ENCODE measurements at regions not wholly inside any gene's neighbourhood (a gene's known extent, or its start where the extent isn't known, plus 50 kb on each side); places are given as distances from the start of the nearest gene placed in this dataset.
"Not testable (repeated sequence)": the region's sequence is repeated elsewhere in the genome, so short reads cannot be mapped to it uniquely, and the experiment has no call there.

- in situ Hi-C loops (cut with MboI; ENCODE audit: low sequenced_read_pairs): no loop called here
Observed at GRCh38 chr11:43053638-43054412, 258.0 kb upstream of the API5 start.

GRCh38 chr11:43067681-43068080 lies 244.1 kb upstream of the API5 start:
- in situ Hi-C loops (cut with MboI; ENCODE audit: low sequenced_read_pairs): no loop called here

DNA sequence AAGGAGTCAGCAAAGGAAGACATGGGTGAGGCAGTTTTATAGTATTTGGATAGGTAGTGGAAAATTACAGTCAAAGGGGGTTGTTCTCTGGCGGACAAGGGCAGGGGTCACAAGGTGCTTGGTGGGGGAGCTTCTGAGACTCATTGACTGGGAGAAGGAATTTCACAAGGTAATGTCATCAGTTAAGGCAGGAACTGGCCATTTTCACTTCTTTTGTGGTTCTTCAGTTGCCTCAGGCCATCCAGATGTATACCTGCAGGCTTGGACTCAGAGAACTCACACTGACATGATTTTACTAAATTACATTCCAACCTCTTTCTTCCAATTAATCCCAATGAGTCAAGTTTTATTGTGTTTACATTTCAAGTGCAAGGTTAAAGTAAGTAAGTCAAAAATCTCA lies 240.5 kb upstream of the API5 start:
- in situ Hi-C loops (cut with MboI; ENCODE audit: low sequenced_read_pairs): no loop called here

- in situ Hi-C loops (cut with MboI; ENCODE audit: low sequenced_read_pairs): no loop called here
Observed at GRCh38 chr11:43072096-43072495, 239.7 kb upstream of the API5 start.

DNA sequence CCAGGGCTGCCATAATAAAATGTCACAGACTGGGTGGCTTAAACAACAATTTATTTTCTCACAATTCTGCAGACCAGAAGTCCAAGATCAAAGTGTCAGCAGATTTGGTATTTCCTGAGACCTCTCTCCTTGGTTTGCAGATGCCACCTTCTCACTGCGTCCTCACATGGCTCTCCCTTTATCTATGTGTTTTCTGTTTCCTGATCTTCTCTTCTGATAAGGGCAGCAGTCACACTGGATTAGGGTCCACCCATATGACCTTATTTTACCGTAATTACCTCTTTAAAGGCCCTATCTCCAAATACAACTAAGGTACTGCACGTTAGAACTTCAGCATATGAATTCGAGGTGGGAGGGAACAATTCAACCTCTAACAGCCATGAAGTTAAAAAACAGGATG lies 238.9 kb upstream of the API5 start:
- in situ Hi-C loops (cut with MboI; ENCODE audit: low sequenced_read_pairs): no loop called here

DNA sequence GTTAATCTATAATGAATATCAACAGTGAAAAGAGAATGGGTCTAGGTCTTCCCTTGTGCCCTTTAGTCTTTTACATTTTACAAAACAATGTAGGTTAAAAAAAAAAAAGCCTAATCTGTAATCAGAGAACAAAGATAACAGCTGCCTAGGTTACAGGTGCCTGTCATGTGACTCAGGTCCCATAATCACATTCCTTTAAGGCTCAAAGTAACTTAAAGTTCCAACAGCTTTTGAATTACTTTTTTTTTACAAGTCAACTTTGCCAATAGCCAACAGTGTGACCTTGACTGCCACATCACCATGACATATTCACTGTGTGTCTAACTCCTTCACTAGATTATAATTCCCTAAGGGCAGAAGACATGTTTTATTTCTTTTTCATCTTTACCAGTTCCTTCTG lies 237.0 kb upstream of the API5 start:
- in situ Hi-C loops (cut with MboI; ENCODE audit: low sequenced_read_pairs): no loop called here

DNA sequence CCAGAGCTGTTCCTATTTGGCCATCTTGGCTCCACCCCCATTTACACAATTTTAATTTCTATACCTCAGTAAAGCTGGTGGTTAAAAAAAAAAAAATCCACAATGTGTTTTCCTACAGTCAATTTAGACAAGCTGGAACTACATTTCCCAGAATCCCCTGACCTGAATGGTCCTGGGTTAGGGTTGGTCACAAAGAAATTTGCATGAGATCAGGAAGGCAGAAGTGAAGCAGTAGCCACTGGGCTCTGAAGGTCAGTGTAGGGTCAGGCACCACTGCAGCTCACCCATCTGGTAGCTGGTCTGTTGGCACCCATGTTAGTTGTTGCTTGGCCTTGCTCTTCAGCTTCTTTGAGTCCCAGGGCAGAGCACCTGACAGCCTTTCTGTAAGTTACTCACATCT lies 210.7 kb upstream of the API5 start:
- in situ Hi-C loops (cut with MboI; ENCODE audit: low sequenced_read_pairs): no loop called here

DNA sequence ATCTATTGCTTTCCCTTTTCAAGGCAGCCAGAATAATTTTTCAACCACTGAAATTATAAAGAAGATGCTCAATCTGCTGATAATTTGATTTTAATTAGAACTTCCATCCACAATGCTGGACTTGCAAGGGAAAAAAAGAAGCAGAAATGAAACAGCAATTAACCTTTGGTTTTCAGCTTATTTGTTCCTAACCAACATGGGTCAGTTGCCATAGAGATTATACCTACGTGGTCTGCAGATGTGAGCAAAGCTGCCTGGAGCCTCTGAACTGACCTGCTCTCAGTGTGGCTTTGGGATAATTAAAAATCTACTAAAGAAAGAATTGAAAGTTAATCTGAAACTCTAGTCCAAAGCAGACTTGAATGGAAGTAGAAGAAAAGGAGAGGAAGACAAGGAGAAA lies 195.7 kb upstream of the API5 start:
- in situ Hi-C loops (cut with MboI; ENCODE audit: low sequenced_read_pairs): no loop called here

DNA sequence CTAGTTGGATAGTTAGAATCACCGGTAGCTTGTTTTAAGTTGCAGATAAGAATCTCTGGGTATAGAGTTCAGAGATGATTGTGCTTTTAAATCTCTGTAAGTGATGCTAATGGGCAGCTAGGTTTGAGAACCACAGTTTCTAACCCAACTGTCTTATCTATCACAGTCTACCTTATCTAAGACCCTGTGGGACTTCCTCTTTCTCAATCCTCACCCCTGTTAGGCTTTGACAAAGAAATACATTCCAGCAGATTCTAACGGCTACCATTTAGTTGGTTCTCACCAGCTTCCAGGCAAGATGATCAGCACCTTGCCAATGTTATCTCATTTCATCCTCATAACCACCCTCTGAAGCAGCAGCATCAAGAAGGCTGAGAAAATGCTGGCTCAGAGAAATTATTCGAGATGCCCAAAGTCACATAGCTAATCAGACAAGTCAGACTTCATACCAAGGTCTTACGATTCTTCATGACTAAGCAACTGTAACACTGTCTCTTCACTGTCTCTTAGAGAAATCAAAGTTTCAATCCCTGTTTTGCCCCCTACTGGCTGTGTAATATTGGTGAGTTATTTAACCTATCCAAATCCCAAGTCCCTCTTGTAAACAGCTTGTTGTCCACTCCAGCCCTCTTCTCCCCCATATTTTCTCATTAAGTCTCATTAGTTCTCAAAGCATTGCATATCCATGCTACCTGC lies 192.4 kb upstream of the API5 start:
- in situ Hi-C loops (cut with MboI; ENCODE audit: low sequenced_read_pairs): no loop called here

GRCh38 chr11:43122546-43122945 lies 189.2 kb upstream of the API5 start:
- in situ Hi-C loops (cut with MboI; ENCODE audit: low sequenced_read_pairs): no loop called here

GRCh38 chr11:43123443-43123842 lies 188.4 kb upstream of the API5 start:
- in situ Hi-C loops (cut with MboI; ENCODE audit: low sequenced_read_pairs): no loop called here

DNA sequence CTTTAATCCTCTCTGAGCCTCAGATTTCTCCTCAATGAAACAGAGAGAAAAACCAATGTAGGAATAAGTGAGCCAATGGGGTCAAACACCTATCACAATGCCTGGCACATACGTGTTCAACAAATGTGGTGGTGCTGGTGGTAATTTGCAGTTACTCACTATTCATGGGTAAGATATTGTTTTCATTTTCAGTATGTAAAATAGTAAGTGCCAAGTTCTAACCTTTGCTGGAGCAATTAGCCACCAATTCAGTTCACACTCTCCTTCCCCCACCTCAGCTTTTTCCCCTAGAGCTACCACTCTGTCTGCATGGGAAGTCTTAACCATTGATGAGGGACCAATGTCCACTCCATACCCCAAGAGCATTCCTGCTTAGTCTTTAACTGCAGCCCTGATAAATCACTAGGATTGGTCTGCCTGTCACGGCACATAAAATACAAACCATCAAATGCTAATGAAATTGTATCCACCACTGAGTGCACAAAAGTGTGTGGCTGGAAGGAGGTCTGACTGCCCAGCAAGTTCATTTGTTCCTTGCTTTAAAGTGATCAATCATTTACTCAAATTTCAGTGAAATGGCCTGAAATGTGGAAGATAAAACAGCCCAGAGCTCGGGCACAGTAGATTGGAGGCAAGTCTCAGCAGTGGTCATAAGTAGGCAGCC lies 187.4 kb upstream of the API5 start:
- in situ Hi-C loops (cut with MboI; ENCODE audit: low sequenced_read_pairs): no loop called here

DNA sequence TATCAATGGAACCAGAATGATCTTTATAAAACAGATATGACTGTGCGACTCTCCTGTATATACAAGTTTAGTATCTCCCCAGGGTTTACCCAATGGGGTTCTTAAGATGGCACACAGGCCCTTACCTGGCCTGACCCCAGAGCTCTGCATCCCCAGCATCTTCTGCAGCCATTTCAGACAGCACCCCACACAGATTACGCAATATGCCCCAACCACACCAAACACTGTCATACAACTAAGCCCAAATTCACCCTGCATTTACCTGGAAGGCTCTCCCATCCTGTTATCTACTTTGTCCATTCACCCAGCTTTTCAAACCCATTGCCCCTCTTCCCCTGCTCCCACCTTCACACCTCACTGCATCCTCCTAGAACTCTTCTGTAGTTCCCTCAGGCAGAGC lies 182.5 kb upstream of the API5 start:
- in situ Hi-C loops (cut with MboI; ENCODE audit: low sequenced_read_pairs): no loop called here

DNA sequence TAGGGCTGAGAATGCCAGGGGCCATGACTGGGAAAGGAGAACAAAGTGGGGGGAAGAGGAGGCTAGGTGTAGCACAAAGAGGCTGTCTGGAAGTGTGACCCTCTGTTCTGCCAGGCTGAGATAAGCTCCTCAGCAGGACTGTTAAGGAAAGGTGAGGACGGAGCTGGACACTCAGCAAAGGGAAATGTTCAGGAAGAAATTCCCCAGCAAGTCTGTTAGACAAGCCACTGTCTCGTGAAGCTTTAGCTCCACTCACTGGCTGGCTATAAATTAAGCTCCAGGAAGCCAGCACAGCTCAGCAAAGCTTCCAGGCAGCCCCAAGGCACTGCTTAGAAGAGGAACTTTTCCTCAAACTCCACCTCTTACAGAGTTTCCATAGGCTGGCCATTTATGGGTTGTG lies 181.2 kb upstream of the API5 start:
- in situ Hi-C loops (cut with MboI; ENCODE audit: low sequenced_read_pairs): no loop called here

DNA sequence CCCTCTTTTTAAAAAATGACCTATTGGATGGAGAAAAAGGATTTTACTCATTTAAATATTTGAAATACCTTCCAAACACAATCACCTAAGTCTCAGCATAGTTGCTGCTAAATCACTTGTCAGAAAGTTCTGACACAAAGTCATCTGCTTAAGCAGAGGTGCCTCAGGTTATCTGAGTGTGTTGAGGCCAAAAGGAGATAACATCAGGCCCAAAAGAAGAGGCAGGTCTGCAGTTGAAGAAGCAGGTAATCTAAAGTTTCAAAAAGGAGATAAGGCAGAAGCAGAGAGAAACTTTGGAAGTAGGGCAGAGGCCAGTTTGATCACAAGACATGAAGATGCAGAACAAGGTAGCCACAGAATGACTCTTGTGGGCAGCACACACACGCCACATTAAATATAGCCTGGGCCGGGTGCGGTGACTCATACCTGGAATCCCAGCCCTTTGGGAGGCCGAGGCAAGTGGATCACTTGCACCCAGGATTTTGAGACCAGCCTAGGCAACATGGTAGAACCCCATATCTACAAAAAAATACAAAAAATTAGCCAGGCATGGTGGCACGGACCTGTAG lies 175.7 kb upstream of the API5 start:
- in situ Hi-C loops (cut with MboI; ENCODE audit: low sequenced_read_pairs): no loop called here

- in situ Hi-C loops (cut with MboI; ENCODE audit: low sequenced_read_pairs): no loop called here
Observed at GRCh38 chr11:43138621-43139140, 173.1 kb upstream of the API5 start.

DNA sequence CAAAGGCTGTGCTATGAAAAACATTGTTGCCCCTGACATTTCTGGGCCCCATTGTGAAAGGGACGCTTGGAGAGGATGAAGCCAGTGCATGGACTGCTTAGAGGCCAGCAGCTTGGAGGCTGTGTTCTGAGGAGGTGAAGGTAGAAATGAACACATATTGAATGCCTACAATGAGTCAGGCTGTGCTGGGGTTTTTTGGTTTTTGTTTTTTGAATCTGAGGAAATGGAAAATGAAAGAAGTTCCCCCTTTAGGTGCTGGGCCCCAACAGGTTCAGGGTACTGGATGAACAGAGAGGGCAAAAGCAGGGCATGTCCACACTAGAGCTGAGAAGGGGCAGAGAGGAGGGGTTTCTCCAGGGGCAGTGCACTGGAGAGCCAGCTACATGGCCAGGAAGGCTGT lies 166.1 kb upstream of the API5 start:
- in situ Hi-C loops (cut with MboI; ENCODE audit: low sequenced_read_pairs): no loop called here

- in situ Hi-C loops (cut with MboI; ENCODE audit: low sequenced_read_pairs): no loop called here
Observed at GRCh38 chr11:43150697-43151096, 161.1 kb upstream of the API5 start.

GRCh38 chr11:43164831-43165230 lies 147.0 kb upstream of the API5 start:
- in situ Hi-C loops (cut with MboI; ENCODE audit: low sequenced_read_pairs): no loop called here

DNA sequence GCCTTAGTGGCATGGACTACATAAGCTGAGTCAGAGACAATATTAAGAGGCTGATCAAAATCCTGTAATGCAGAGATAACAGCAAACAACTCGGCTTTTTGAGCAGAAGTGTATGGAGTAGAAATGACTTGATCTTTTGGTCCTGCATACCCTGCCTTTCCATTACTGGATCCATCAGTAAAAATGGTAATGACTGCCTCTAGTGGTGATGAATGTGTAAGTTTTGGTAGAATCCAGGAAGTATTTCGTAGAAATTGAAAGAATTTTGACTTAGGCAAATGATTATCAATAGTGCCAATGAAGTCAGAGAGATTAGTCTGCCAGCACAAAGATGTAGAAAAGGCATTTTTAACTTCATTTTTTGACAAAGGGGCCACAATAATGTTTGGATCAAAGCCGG lies 146.4 kb upstream of the API5 start:
- in situ Hi-C loops (cut with MboI; ENCODE audit: low sequenced_read_pairs): not testable (repeated sequence)

DNA sequence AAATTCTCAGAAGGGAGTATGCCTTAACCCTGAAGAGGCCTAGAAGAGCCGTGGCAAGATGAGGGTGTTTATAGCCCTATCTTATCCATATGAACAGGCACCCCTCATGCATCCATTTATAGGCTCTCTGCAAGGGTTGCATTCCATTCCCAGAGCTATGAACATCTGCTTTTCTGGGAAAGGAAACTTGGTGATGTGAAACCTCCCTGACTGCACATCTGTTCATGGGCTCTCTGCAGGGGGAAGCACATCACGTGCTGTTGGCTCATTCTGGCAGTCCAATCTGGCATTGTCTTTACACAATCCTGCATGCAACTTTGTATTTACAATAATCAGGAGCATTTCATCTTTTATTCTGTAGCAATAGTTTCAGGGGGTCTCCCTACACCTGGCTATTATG lies 143.6 kb upstream of the API5 start:
- in situ Hi-C loops (cut with MboI; ENCODE audit: low sequenced_read_pairs): not testable (repeated sequence)

GRCh38 chr11:43172477-43172876 lies 139.3 kb upstream of the API5 start:
- in situ Hi-C loops (cut with MboI; ENCODE audit: low sequenced_read_pairs): no loop called here

Measured in HL-60/S4 treated with phorbol 12-myristate 13-acetate at 8.2 ng/mL for 4 days and 3 days (cell line).